GM19438 (cell line): ENCODE measurements at regions not wholly inside any gene's neighbourhood (a gene's known extent, or its start where the extent isn't known, plus 50 kb on each side); places are given as distances from the start of the nearest gene placed in this dataset.
"Not testable (repeated sequence)": the region's sequence is repeated elsewhere in the genome, so short reads cannot be mapped to it uniquely, and the experiment has no call there.

Source experiments
- ATAC-seq: cut with Tn5 transposase; IDR thresholded peaks from one replicate; pipeline ENCODE4 v1.9.1; 2021; ENCODE audit warnings: low read depth; ENCODE audit not compliant: unreplicated experiment

DNA sequence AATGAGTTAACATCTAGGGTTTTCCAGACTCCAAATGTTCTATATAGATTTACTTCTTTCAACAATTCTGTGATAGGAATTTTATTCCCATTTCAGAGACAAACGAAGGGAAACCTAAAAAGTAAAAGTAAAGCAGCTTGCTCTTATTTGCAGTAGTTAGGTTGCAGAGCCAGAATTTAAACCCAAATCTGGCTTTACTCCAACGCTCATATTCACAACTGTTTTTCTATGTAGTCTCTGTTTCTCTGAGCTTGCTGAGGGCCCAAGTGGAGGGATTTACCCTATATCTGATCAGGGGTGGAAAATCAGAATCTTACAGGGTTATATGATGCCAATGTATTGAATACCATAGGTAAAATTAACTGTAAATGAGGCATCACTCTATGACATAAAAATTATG lies 599.1 kb upstream of the GRIA3 start:
- ATAC-seq, result no peak

DNA sequence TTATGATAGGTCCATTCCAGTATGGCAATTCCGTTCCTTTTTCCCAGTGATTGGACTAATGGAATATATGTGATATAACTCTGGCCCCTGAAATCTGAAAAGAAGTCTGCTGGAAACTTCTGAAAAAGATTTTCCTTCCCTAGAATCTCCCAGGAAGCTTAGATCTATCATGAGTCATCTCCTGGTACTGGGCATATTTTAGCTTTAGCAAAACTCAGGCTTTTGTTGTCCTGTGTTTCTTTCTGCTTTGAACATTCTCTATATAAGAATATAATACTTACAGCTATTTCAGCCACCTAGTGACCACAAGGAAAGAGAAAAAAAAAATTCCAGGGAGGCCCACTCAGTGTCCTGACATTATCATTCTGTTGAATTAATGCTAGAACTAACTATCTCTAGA lies 597.2 kb upstream of the GRIA3 start:
- ATAC-seq, result no peak

DNA sequence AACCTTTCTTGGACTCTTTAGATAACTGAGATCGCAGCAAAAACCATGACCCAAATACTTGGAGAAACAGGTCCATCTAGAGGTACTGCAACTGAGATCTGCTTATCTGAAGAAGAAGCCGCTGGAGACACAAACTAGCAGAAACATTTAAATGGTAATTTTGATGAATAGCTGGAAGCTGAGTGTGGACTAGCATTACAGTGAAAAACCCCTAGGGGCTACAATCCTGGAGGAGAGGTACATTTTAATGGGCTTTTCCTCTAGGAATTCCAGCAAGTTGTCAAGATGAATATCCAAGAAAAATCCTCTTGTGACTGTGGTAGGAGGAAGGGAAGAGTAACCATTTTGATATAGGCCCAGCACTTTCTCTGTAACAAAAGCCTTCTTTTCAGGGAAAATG lies 592.5 kb upstream of the GRIA3 start:
- no peak for ATAC-seq

DNA sequence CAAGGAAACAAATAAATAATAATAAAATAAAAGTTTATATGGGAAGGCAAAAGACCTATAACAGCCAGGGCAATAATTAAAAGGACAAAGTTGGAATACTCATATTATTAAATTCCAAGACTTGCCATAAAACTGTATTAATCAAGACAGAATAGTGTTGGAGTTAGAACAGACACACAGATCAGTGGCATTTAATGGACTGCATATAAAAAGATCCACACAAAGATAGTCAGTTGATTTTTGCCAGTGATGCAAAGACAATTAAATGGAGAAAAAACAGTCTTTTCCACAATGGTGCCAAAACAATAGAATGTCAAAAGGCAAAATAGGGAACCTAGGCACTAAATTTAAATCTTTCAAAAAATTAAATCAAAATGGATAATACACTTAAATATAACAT lies 587.1 kb upstream of the GRIA3 start:
- ATAC-seq, result no peak

DNA sequence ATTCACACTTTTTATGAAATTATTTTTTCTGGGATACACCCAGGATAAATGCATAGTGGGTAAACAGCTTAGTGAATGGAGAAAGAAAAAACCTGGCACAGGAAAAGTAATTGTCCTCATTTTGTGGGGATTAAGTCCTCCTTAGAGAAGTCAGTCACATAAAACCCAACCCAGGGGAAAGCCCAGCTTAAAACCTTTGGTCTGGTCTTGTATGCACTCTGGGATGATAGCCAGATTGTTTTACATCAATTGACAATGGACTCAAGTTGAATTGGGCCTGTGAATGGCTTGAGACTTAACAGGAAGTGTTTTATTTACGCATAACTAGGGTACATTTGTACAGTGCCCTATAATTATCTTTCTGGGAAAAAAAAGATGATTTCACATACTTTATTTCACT lies 561.3 kb upstream of the GRIA3 start:
- ATAC-seq, result no peak

DNA sequence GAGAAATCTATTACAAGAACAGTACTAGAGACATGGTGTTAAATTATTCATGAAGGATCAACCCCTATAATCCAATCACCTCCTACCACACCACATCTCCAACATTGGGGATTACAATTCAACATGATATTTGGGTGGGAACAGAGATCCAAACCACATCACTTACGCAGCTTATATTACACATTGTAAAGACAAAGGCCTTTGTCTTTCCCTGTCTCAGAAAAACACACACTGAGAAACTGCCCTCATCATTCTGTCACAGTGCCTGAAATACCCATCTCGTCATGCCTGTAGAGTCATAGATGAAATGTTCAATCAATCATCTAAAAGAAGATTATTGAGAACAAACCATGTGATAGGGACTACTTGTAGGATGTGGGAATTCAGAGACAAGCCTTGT lies 558.8 kb upstream of the GRIA3 start:
- no peak for ATAC-seq

DNA sequence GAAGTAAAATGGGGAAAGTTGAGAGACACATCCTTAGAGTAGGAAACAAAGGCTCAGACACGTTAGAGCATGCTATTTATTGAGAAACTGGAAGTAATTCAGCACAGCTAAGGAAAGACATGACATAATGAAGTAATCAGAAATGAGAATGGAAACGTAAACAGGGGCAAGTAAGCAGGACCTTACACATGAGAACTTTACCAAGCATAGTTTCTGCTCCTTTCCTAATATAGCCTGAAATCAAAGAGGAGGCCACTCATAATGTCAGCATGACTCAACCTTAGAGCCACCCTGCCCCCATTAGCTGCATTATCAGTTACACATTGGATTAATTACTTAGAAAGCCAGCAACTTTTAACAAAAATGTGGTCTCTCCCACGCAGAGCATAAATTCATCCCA lies 558.3 kb upstream of the GRIA3 start:
- no peak for ATAC-seq

DNA sequence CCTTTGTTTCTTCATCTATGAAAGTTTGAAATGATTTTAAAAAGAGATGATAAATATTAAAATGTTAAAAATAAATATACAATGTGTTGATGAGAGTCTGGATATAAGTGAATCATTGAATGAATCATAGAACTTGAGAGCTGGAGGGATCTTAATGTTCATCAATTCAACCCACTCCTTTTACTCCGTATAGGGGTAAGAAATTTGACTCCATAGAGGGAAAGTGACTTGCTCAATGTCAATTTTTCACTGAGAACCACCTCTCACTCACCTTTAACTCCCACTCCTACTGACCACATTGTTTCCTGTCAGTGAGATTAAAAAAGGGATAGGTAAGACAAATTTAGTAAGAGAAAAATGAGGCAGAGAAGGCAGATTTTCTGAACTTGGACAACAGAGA lies 557.2 kb upstream of the GRIA3 start:
- no peak for ATAC-seq

DNA sequence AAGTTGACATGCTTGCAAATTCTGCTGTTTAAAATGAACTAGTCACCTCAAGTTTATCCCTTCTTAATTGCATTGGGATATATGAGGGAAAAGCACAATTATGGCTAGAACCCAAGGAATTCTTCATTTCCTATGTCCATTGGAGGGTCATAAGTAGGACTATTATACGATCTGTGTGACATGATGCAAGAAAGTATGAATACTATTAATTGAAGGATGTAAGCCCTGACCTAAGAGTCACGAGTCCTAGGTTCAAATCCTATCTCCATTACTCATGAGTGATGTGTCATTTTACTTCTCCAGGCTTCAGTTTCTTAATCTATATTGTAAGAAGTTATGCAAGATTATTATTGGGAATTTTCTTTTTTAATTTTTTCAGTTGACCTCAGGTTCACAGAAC lies 542.9 kb upstream of the GRIA3 start:
- ATAC-seq, result no peak

DNA sequence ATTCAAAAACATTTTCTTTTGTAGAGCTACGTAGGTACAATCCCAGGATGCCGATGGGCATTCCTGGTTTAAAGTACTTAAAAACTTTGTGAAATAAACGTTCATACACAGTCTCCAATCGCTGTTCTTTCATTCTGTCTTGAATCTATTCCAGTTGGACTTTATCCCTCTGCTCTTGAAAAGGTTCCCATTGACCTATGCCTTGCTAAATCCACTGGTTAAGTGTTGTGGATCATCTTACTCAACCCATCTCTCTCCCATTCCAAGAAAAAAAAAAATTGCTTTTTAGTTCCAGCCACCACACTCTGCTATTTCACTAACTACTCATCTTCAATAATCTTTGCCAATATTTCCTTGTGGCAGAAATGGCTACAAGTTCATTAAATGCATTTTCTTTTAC lies 542.3 kb upstream of the GRIA3 start:
- no peak for ATAC-seq

DNA sequence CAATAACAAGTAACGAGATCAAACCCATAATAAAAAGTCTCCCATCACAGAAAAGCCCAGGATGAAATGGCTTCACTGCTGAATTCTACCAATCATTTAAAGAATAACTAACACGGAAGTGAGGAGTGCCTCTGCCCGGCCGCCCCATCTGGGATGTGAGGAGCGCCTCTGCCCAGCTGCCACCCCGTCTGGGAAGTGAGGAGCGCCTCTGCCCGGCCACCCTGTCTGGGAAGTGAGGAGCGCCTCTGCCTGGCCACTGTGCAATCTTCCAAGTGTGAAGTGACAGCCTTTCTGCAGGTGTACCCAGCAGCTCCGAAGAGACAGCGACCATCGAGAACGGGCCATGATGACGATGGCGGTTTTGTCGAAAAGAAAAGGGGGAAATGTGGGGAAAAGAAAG lies 528.8 kb upstream of the GRIA3 start:
- not testable (repeated sequence) for ATAC-seq

DNA sequence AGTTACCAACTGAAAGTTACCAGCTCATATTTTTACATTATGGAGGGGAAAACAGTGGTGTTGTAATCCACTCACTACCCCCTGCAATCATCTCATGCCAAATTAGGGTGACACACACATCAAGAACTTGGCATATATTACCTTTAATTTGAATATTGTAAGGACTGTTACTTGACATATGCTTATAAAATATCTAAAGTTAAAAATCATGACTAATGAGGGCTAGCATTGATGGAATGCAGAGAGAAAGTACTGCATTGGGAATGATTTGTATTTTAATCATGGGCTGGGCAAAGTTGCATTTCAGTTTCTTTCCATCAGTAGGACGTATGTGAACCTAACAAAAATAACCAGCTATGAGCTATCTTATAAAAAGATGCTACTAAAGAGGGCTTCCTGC lies 517.5 kb upstream of the GRIA3 start:
- no peak for ATAC-seq

DNA sequence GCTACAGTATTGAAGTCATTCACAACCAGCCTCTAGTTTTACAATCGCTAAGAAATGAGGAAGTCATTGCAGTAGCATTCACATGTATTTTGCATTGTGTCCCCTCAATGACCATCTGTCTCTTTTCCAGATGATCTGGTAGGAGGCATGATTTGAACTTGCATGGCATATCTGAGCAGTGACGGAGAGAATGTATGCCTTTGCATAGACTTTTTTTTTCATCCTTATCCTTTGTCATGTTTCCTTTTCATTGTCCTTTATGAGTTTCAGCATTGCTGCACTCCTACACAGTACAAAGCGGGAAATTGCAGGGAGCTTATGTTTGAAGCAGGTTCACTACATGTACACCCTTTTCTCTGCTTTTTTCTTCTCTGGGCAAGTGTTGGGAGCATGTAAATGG lies 516.4 kb upstream of the GRIA3 start:
- ATAC-seq, result no peak

DNA sequence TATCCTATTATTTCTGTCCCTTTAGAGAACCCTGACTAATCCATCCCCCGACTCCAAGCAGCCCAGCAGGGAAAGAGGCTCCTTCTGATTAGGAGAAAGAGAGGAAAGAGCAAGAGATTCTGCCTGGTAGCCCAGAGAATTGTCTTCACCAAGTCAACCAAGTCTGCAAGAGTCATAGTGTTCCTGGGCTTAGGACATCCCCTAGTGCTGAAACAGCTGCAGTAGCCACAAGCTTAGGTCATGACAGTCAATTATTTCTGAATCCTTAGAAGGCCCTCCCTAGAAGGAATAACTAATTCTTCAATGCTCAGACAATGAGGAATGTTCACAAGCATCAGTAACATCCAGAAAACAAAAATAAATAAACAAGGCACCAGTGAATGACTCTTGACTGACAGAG lies 480.3 kb upstream of the GRIA3 start:
- no peak for ATAC-seq

DNA sequence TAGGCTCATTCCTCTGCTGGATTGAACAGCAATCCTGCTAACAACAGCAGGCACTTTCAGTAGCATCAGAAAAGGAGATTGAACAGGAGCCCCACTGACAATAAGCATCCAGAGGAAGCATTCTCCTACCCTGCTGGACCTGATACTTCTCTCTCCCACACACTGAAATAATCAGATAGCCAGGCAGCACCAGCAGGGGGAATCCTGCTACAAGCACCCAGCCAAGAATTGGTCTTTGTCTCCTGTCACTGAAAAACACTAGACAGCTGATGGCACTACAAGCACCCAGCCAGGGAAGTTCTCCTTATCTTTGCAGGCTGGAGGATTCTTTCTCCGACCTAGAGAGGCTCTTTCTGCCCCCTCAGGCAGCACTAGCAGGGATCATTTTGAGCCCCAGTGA lies 444.3 kb upstream of the GRIA3 start:
- no peak for ATAC-seq

DNA sequence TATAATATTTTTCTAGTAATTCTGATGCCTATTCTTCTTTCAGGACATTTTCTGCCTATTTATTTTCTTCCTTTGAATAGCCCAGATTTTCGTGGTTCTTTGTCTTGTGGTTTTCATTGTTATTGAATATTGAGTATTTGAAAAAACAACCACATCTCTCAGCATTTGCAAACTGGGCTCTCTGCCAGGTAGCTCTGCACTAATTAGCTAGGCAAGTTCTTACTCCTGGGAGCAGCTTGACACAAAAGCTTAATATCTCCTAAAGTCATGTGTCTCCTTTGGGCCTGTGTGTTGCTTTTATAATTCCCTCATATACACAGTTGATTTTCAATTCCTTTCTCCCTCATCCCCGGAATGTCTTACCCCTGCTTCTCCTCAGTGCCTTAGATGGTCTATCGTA lies 413.5 kb upstream of the GRIA3 start:
- no peak for ATAC-seq

DNA sequence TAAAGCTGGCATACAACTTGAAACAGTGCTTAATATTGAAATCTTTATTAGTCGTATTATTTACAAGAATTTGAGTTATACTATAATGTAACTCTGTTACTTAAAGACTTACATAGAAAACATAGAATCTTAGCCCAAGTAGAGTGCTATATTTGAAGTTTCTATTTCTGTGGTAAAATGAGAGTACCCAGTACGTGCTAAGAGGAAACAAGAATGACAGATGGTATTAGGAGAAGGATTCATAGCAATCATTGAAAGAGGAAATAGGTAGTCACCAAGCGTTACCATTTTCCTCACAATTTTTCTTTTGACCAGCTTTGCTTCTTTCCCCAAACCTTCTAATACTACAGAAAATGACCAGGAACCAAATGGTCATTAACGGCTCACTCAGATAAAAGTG lies 412.1 kb upstream of the GRIA3 start:
- no peak for ATAC-seq

DNA sequence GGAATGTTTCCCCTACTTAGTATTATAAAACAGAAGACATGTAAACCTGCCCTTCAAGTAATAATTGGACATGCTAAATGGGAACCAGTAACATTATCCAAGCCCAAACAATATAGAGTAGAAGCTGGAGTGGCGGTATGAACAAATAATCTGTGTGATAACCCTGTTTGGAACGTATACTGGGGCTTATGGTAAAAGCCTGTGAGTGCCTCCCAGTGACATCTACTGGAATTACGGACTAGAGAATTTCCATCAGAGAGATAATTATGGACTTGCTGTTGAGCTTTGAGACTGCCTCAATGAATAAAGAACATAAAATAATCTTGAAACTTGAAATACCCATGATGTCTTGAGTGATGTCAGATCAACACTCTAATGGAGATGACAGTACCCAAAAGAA lies 406.3 kb upstream of the GRIA3 start:
- no peak for ATAC-seq

DNA sequence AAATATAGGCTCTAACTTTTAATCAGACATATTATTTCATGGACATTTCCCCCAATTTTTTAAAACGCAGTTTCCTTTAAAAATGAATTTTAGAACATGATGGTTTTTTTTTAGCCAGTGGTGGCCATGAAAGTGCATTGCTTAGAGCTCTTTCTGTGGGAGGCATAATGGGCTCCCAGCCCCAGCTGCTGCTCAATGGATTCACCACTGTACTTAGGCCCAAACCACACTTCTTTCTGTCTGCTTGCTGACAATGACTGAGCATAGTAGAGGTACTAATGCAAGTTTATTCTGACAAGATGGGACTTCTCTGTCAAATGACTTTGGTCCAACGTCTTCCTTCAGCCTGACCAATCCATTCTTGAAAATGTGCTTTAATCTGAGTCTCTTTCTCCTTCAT lies 400.2 kb upstream of the GRIA3 start:
- no peak for ATAC-seq

DNA sequence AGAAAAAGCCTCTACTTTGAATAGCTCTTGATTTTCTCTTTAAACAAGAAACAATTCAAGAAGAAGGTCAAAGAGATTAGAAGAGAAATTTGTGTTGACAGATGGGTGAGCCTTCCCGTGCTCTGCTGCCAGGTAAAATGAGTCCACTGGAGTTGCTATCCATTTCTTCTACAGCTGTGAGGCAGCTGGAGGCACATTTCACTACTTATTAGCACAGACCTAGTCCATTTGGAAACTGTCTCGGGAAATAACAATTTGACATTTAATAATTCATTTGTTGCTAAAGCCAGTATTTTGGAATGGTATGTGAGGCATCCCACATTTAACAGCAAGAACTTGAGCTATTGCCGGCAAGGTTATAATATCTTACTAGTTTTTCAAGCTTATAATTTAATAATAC lies 396.8 kb upstream of the GRIA3 start:
- ATAC-seq, result no peak

DNA sequence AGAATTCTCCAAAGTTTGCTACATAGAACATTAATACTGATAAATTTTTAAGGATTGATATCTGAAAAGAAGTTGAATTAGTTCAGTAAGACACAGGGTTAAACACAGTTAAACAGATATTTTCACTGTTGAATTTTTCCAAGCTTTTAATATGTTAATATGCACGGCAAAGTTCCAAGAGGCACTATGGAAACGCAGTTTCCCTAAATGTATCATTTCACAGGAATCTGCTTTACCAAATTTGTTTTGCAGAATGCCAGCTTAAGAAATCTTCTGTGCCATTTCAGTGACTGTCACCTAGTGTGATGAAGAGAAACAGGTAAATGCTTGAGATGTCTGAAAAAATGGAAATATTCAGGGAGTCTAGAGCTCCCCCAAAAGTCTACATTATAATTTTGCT lies 395.9 kb upstream of the GRIA3 start:
- ATAC-seq, result no peak

DNA sequence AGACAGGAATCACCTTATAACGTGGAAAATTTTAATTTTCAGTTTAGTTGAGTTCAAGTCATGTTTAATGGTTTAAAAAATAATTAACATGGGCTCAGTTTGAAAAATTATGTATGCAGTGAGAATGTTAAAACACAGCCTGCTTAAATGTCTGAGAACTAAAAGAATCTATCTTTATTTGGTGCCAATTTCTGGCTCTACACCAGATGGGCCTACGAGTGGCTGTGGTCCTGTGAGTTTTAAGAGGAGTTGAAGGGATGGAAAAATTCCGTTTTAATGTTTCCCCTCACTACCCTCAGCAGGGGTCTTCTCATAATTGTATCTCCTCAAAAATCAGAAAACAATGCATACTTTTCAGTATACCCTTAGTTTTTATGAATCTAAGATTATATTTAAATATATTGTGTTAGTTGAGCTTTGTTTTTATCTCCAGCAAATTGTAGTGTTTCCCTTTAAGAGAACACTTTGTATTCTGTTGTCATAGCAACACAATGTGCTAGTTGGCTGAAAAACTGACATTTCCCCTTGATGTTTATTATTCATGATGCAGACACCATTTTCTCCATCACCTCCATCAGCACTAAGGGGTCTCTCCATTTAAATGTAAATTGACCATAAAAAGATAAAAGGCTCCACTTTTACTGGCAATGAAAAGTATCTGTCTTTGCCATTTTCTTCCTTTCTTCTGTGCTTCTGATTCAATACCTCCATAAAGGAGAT lies 393.5 kb upstream of the GRIA3 start:
- no peak for ATAC-seq

DNA sequence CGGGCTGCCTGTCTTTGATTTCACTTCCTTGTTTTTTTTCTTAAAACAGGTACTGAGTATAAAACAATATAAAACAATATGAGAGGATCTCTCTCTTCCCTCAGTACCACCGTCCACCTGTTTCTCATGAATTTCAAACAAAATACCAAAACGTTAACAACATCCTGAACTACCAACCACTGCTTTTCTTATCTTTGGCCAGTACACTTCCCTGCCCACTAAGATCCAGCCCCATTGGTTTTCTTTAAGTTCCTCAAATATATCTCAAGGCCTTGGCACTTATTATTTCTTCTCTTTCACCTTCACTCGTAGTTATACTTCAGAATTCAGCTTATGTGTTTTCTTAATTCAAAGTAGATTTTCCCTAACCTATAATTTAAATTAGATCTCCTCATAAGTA lies 370.2 kb upstream of the GRIA3 start:
- ATAC-seq, result no peak
